Hepatocyte (in vitro differentiated cells): ENCODE measurements at regions not wholly inside any gene's neighbourhood (a gene's known extent, or its start where the extent isn't known, plus 50 kb on each side); places are given as distances from the start of the nearest gene placed in this dataset.

Experiments
- DNase-seq: peaks from one replicate; pipeline ENCODE4 v3.0.0-alpha.2; 2016; ENCODE audit warnings: low spot score
- H2AFZ ChIP-seq: fragments of 200-600 bp; sonication (generic); 2 replicates; pipeline ENCODE4 v1.6.0; 2016; ENCODE audit warnings: antibody characterized with exemption, mild to moderate bottlenecking
- H3K27ac ChIP-seq: fragments of 200-600 bp; sonication (generic); 2 replicates; pipeline ENCODE4 v1.5.1; 2016; ENCODE audit warnings: mild to moderate bottlenecking
- H3K27me3 ChIP-seq: fragments of 200-600 bp; sonication (generic); 2 replicates; pipeline ENCODE4 v1.6.1; 2016
- H3K36me3 ChIP-seq: fragments of 200-600 bp; sonication (generic); replicated peaks from 2 replicates; pipeline ENCODE4 v1.5.1; 2016; ENCODE audit warnings: low read depth; ENCODE audit not compliant: insufficient read depth
- H3K4me1 ChIP-seq: fragments of 200-600 bp; sonication (generic); 2 replicates; pipeline ENCODE4 v1.5.1; 2016; ENCODE audit warnings: mild to moderate bottlenecking, moderate library complexity; ENCODE audit not compliant: insufficient read depth
- H3K4me2 ChIP-seq: fragments of 200-600 bp; sonication (generic); 2 replicates; pipeline ENCODE4 v1.6.0; 2016
- H3K4me3 ChIP-seq: fragments of 200-600 bp; sonication (generic); 2 replicates; pipeline ENCODE4 v1.5.1; 2016; ENCODE audit warnings: mild to moderate bottlenecking
- H3K79me2 ChIP-seq: fragments of 200-600 bp; sonication (generic); 2 replicates; pipeline ENCODE4 v1.6.0; 2017; ENCODE audit warnings: mild to moderate bottlenecking
- H3K9me2 ChIP-seq: fragments of 200-600 bp; sonication (generic); replicated peaks from 2 replicates; pipeline ENCODE4 v1.6.0; 2017; ENCODE audit warnings: mild to moderate bottlenecking; ENCODE audit not compliant: insufficient read depth
- H3K9me3 ChIP-seq: fragments of 200-600 bp; sonication (generic); 2 replicates; pipeline ENCODE4 v1.5.1; 2016; ENCODE audit warnings: low read depth, mild to moderate bottlenecking
- H4K20me1 ChIP-seq: fragments of 200-600 bp; sonication (generic); 2 replicates; pipeline ENCODE4 v1.6.0; 2016; ENCODE audit warnings: mild to moderate bottlenecking; ENCODE audit not compliant: insufficient read depth, poor library complexity, severe bottlenecking
- EZH2 ChIP-seq: fragments of 200-600 bp; sonication (generic); IDR thresholded peaks from 2 replicates; pipeline ENCODE4 v1.6.1; 2016; ENCODE audit warnings: antibody characterized with exemption, mild to moderate bottlenecking, borderline replicate concordance
- EZH2phosphoT487 ChIP-seq: fragments of 200-600 bp; sonication (generic); IDR thresholded peaks from one replicate; pipeline ENCODE4 v1.6.1; 2018; ENCODE audit warnings: antibody characterized with exemption, mild to moderate bottlenecking, low read depth, moderate library complexity; ENCODE audit not compliant: unreplicated experiment, severe bottlenecking
- WGBS: methylation state at CpG from one replicate; pipeline ENCODE4 v1.1.6; 2016; ENCODE audit warnings: low lambda C conversion rate; ENCODE audit errors: missing lambda C conversion rate; 5-methylcytosine and 5-hydroxymethylcytosine counted together
- TF ChIP-seq, protein P1 (sequence below): fragments of 200-600 bp; sonication (generic); IDR thresholded peaks from 2 replicates; pipeline ENCODE4 v1.5.1; 2016; ENCODE audit warnings: antibody characterized with exemption, mild to moderate bottlenecking; ENCODE audit not compliant: poor library complexity

DNA sequence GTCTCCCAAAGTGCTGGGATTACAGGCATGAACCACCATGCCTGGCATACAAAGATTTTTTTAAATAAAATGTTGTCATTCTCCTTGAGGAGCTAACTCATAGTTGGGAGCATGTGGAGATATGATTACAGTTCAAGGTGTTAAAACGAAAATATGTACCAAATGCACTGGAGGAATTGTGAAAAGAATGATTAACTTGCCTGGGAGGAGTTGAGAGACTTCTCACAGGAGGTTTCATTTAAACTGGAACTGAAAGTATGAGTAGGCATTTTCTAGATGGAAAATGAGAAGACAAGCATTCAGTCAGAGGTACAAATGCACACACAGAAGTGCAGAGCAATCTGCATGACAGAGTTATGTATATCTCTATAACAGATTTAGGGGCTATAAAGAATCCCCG lies 126.6 kb upstream of the PDE1A start:
- Histone ChIP-seq H3K4me1 (no peaks in the 10 kb centered on the region), H3K79me2 (no peaks in the 10 kb centered on the region), H3K36me3 (no peaks in the 10 kb centered on the region), H3K27ac (no peak overlapping the region), H3K27me3 (no peaks in the 10 kb centered on the region), H3K9me2 (no peaks in the 10 kb centered on the region), H3K4me2 (no peak overlapping the region), H3K4me3 (no peak overlapping the region), H3K9me3 (no peaks in the 10 kb centered on the region), H2AFZ (no peak overlapping the region), H4K20me1 (no peaks in the 10 kb centered on the region)
- TF ChIP-seq, protein P1, sequence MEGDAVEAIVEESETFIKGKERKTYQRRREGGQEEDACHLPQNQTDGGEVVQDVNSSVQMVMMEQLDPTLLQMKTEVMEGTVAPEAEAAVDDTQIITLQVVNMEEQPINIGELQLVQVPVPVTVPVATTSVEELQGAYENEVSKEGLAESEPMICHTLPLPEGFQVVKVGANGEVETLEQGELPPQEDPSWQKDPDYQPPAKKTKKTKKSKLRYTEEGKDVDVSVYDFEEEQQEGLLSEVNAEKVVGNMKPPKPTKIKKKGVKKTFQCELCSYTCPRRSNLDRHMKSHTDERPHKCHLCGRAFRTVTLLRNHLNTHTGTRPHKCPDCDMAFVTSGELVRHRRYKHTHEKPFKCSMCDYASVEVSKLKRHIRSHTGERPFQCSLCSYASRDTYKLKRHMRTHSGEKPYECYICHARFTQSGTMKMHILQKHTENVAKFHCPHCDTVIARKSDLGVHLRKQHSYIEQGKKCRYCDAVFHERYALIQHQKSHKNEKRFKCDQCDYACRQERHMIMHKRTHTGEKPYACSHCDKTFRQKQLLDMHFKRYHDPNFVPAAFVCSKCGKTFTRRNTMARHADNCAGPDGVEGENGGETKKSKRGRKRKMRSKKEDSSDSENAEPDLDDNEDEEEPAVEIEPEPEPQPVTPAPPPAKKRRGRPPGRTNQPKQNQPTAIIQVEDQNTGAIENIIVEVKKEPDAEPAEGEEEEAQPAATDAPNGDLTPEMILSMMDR: no peak
- TF ChIP-seq EZH2: no peak
- no peak for TF ChIP-seq EZH2phosphoT487
- 93% methylated on average over 2 of the region's 2 CpGs for WGBS
- DNase-seq: no peak

DNA sequence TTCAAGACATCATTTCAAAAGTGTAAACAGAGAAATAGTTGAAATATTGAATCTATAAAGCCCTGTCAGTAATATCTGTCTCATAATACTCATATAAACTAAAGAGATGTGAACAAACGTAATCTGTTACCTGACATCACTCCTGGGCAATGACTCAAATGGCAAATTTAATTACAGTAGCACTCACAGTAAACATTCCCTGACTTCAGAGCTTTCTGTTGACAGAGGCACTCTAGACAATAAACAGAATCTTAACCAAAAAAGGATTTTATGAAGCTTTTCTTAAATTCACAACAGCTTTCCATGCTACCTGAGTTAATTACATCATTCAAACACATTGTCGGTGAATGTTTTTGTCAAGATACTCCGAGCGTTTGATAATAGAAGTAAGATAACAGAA lies 128.1 kb upstream of the PDE1A start:
- TF ChIP-seq, protein P1: no peak
- no peak for TF ChIP-seq EZH2phosphoT487
- H3K36me3 ChIP-seq: no peaks in the 10 kb centered on the region
- no peak overlapping the region for H3K4me3 ChIP-seq
- no peaks in the 10 kb centered on the region for H3K9me3 ChIP-seq
- H4K20me1 ChIP-seq: no peaks in the 10 kb centered on the region
- H3K79me2 ChIP-seq: no peaks in the 10 kb centered on the region
- no peaks in the 10 kb centered on the region for H3K27me3 ChIP-seq
- H3K27ac ChIP-seq: no peak overlapping the region
- no peak overlapping the region for H2AFZ ChIP-seq
- H3K9me2 ChIP-seq: no peaks in the 10 kb centered on the region
- no peak for DNase-seq
- WGBS: 63% methylated on average over 4 of the region's 4 CpGs
- no peak overlapping the region for H3K4me2 ChIP-seq
- H3K4me1 ChIP-seq: no peaks in the 10 kb centered on the region

DNA sequence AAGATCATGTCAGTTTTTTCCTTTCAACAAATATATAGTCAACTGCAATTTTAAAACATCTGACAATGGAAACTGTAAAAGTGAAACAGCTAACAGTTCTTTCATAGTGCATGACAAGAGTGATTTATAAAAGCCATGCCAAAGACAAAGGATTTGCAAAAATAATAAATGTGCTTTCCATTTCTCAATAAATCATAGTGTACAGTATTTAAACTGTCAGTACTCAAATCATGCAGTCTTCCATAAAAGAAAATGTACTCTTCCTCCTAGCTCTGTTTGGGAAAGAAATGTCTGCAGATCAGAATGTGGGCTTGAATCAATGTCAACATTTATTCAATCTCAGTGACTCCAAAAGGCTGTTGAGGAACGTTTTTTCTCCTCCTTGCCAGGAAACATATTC lies 131.7 kb upstream of the PDE1A start:
- no peaks in the 10 kb centered on the region for H4K20me1 ChIP-seq
- H3K27ac ChIP-seq: no peak overlapping the region
- H3K4me3 ChIP-seq: no peak overlapping the region
- no peak overlapping the region for H2AFZ ChIP-seq
- H3K4me1 ChIP-seq: no peaks in the 10 kb centered on the region
- 52% methylated on average over 1 of the region's 1 CpG for WGBS
- no peaks in the 10 kb centered on the region for H3K79me2 ChIP-seq
- no peak for DNase-seq
- no peaks in the 10 kb centered on the region for H3K9me2 ChIP-seq
- H3K9me3 ChIP-seq: no peaks in the 10 kb centered on the region
- no peaks in the 10 kb centered on the region for H3K27me3 ChIP-seq
- no peak for TF ChIP-seq EZH2
- TF ChIP-seq, protein P1: no peak
- no peak for TF ChIP-seq EZH2phosphoT487
- no peaks in the 10 kb centered on the region for H3K36me3 ChIP-seq
- no peak overlapping the region for H3K4me2 ChIP-seq

DNA sequence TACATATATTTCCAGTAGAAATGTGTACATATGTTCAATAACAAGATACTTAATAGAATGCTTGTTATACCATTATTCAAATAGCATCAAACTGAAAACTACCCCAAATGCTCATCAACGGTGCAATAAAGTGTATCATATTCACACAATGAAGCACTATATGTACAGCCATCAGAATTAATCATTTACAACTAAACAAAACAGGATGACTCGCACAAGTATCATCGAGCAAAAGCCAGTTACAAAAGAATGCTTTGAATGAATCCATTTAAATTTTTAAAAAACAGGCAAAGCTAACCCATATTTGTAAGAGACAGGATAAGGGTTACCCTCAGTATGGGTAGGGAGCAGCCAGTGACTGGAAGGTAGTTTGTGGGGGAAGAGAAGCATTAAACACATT lies 132.8 kb upstream of the PDE1A start:
- Histone ChIP-seq H3K27ac (no peak overlapping the region), H2AFZ (no peak overlapping the region), H3K9me3 (no peaks in the 10 kb centered on the region), H4K20me1 (no peaks in the 10 kb centered on the region), H3K36me3 (no peaks in the 10 kb centered on the region), H3K4me3 (no peak overlapping the region), H3K4me1 (no peaks in the 10 kb centered on the region), H3K4me2 (no peak overlapping the region), H3K79me2 (no peaks in the 10 kb centered on the region), H3K27me3 (no peaks in the 10 kb centered on the region), H3K9me2 (no peaks in the 10 kb centered on the region)
- TF ChIP-seq, protein P1: no peak
- TF ChIP-seq EZH2 (no peak), EZH2phosphoT487 (no peak)
- 93% methylated on average over 3 of the region's 3 CpGs for WGBS
- no peak for DNase-seq
